NOMO-1 treated with DMSO at 0.1 percent for 48 hours (cell line): ENCODE measurements at regions not wholly inside any gene's neighbourhood (a gene's known extent, or its start where the extent isn't known, plus 50 kb on each side); places are given as distances from the start of the nearest gene placed in this dataset.
"Not testable (repeated sequence)": the region's sequence is repeated elsewhere in the genome, so short reads cannot be mapped to it uniquely, and the experiment has no call there.

ENCODE experiments used
- DNase-seq: peaks from one replicate; lab custom pipeline; 2025; ENCODE audit not compliant: unreplicated experiment; lab: John Stamatoyannopoulos, UW

DNA sequence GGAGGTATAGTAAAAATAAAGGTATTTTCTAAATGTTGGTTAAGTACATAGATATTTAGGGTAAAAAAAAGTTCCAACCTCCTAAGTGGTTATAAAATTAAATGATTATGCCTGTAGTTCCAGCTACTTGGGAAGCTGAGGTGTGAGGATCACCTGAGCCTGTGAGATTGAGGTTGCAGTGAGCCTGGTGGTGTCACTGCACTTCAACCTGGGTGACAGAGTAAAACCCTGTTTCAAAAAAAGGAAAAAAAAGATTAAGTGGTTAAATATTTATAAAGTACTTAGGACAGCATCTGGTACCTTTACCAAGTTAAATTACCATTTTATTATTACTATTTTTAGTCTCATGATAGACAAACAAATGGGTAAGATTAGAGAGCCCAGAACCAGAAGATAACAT lies 1801.0 kb downstream of the C4orf33 start:
- no peak for DNase-seq

DNA sequence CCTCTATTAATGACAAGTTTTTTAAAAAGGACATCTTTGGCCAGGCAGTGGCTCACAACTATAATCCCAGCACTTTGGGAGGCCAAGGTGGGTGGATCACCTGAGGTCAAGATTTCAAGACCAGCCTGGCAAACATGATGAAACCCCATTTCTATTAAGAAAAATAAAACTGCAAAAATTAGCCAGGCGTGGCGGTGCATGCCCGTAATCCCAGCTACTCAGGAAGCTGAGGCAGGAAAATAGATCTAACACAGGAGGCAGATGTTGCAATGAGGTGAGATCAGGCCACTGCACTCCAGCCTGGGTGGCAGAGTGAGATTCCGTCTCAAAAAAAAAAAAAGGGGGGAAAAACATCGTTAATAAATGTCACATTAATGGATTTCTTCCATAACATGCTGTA lies 1805.4 kb downstream of the C4orf33 start:
- no peak for DNase-seq

GRCh38 chr4:130922955-130923354 lies 1827.0 kb downstream of the C4orf33 start:
- DNase-seq = no peak

DNA sequence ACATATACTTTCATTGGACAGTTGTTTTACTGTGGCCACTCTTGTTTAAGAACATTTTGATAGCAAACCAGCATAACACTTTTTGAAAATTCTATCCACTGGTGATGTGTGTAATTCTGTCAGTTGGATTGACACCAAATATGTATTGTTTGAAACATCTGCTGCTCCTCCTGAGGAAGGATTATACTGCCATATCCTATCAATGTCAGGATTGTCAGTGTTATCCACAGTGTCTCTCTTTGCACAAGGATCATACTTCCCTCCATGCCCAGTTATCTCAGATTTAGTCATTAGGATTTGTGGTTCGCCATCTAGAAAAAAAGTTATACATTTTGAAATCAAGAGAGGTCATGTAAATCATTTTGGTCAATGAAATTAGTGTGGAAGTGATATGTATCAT lies 1859.6 kb downstream of the C4orf33 start:
- DNase-seq = no peak

DNA sequence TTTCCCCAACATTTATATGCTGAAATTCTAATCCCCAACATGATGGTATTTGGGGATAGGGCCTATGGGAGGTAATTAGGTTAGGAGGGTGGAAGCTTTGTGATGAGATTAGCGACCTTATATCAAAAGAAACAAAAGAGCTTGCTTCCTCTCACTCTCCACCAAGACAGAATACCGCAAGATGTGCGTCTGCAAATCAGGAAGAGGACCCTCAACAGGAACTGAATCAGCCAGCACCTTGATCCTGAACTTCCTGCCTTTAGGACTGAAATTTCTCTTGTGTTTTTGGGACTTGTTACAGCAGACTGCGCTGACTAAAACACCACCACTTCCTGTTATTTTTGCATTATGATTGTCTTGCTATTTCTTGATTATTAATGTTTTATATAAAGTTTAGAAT lies 1889.4 kb downstream of the C4orf33 start:
- no peak for DNase-seq

DNA sequence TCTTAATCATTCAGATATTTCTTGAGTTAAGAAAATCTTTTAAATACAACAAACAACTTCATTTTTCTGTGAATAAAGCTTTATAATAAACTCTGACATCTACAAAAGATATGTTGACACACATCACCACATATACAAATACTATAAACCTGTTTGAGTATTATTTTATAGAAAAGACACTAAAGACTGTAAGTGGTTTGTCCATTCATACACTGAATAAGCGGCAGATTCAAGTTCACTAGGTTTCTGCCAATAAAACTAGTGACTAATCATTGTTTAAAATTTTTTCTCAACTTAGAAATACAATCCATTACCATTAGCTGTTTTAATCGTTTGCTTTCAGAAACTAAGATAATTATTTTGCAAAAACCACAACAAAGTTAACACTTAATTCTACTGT lies 1900.0 kb downstream of the C4orf33 start:
- no peak for DNase-seq

GRCh38 chr4:131001371-131001770 lies 1905.4 kb downstream of the C4orf33 start:
- no peak for DNase-seq

DNA sequence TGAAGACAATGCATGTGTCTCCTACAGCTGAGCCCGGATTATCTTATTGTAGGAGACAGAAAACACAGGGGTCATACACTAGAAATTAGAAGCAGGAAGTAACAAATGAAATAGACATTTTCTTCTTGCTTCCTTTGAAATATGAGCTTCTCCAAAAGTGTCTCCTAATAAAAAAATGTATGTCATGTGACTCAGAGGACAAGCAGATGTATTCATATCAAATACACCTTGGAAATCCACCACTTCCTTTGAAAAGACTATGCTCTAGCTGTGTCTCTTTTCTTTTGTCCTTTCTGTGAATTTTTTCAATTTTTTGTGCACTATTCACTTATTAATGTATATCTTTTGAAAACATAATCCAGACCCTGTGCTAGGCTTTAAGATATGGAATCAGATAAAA lies 1906.2 kb downstream of the C4orf33 start:
- DNase-seq = no peak

DNA sequence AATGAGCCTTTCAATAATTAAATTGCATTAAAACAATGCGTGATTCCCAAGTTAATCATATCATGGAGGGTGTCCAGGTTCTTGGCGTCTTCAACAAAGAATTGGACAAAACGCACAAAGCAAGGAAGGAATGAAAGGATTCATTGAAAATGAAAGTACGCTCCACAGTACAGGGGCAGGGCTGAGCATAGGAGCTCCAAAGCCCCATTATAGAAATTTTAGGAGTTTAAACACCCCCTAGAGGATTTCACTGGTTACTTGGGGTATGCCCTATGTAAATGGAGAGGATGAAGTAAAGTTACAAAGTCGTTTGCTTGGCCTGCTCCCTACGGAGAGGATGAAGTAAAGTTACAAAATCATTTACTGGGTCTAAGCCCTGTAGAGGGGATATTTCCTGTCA lies 1910.4 kb downstream of the C4orf33 start:
- DNase-seq = no peak

DNA sequence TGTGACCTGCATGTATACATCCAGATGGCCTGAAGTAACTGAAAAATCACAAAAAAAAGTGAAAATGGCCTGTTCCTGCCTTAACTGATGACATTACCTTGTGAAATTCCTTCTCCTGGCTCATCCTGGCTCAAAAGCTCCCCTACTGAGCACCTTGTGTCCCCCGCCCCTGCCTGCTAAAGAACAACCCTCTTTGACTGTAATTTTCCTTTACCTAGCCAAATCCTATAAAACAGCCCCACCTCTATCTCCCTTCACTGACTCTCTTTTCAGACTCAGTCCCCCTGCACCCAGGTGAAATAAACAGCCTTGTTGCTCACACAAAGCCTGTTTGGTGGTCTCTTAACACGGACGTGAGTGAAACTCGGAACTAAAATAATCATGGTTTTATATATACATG lies 1916.0 kb downstream of the C4orf33 start:
- not testable (repeated sequence) for DNase-seq

DNA sequence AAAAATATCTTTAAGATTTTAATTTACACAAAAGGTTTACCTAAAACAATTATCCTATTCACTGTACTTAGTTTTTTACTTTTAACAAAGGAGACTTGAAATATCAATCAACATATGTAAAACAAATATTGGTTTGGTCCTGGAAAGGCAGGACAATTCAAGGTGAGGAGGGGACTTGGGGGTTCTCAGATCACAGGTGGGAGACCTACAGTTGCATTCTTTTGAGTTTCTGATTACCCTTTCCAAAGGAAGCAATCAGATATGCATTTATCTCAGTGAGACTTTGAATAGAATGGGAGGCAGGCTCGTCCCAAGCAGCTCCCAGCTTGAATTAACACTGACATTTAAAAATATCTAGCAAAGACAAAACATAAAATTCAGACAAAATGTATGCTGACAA lies 1917.3 kb downstream of the C4orf33 start:
- DNase-seq = no peak

- no peak for DNase-seq
These were observed 1930.8 kb downstream of the C4orf33 start for GRCh38 chr4:131026771-131027170.

- DNase-seq = no peak
These were observed 1948.4 kb downstream of the C4orf33 start for GRCh38 chr4:131044368-131044767.

GRCh38 chr4:131046821-131047220 lies 1950.9 kb downstream of the C4orf33 start:
- no peak for DNase-seq

GRCh38 chr4:131052646-131053045 lies 1956.7 kb downstream of the C4orf33 start:
- no peak for DNase-seq

DNA sequence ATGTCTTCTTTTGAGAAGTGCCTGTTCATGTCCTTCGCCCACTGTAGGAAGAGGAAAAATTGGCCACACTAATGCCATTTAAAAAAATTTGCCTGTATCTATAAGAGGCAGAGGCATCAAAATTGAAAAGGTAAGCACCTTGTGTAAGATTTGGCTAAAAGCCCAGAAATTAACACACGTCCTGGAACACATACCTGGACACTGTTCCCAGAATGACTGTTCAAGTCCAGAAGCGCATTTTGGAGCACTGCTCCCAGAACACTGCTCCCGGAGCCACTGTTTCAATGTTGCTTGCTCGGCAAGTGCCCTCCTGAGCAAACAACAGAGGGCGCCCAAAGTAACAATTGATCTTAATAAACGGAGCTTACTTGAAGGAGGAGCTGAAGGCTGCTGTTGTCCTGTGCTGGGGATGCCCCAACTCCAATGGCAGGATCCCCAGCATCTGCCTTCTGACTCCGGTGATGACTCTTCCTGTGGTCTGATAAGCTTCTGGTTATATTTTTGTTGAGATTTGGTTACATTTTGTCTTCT lies 1958.6 kb downstream of the C4orf33 start:
- DNase-seq = no peak

- no peak for DNase-seq
These were observed 1965.8 kb downstream of the C4orf33 start for GRCh38 chr4:131061734-131062133.

DNA sequence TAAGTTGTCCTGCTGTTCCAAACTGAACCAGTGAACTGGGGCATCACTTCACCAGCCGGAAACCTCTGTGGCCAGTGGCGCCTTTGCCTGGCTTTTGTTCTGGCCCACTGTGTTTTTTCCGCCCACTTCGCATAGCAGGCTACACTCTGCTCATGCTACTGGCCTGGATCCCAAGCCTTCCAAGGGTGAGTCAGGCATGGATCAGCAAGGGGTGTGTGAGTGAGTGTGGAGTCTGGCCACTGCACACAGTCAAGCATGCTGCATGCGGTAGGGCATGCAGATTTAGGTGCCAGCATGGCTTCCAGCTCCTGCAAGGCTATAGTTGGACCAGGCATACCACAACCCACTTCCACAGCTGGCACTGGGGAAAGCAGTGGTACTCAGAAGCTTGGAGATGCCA lies 1967.9 kb downstream of the C4orf33 start:
- no peak for DNase-seq

DNA sequence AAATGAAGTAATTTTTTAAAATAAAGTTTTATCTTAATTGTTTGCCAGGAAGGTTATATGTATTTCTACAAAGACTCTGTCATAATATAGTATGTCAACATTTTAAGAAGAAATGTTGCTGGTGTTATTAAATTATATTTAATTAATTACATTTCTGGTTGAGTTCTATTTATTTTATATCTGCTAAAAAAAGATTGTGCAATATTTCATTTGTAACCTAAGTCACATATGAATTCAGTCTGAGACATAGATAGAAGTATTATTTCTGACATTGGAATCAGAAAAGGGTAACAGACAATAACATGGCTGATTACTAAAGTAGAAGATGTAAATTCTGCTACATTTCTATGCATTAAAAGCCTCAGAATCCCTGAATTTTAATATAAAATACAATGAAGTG lies 1985.1 kb downstream of the C4orf33 start:
- DNase-seq = no peak

DNA sequence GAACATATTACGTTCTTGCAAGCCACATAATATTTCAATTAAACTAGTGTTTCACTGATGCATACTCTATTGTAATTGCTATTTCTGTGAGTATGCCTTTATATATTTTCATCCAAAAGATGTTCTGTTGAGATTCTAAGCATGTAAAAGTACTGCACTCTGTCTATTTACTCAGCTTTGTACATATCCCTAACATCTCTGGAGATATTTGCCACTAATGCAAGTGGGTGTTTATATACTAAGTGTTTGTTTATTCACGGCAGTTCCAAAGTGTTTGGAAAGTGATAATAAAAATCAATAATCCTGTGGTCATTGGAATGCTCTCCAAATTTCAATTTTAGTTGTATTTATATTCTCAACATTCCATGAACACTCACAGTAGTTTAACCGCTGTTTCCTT lies 1989.0 kb downstream of the C4orf33 start:
- DNase-seq = no peak

GRCh38 chr4:131091896-131092295 lies 1995.9 kb downstream of the C4orf33 start:
- no peak for DNase-seq

DNA sequence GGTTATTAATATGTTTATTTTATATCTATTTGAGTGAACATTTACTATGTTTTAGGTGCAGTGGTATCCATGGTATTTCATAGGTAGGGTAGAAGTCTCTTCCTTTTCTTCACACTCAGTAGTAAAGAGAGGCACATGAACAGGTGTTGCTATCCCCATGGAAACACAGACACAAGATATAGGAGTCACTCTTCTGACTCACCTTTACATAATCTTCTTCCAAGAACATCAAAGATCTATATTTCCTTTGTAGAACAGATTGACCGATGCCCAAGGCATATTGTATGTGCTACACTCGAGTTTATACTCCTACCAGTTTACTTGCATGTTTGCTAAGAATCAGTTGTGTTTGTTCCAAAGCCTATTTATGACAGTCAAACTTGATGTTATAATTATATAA lies 1997.4 kb downstream of the C4orf33 start:
- DNase-seq = no peak

GRCh38 chr4:131098976-131099375 lies 2003.0 kb downstream of the C4orf33 start:
- no peak for DNase-seq

DNA sequence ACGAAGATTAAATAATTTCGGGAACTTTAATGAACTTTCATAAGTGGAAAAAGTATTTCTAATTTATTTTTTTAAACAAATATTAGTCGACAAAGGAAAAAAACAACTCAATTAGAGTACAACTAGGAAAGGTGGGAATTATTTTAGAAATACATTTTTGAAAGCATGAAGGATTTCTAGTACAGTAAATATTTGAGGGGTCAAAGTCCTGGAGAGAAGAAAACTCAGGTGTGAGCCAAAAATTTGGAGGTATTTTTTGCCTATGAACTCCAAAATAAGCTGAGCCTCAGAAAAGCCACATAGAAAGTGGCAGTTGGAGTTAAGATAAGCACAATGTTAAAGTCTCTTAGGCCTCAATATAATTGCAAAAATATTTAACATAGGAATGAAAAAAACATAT lies 2017.3 kb downstream of the C4orf33 start:
- DNase-seq = no peak
